ENCODE measurements at regions not wholly inside any gene's neighbourhood (a gene's known extent, or its start where the extent isn't known, plus 50 kb on each side); places are given as distances from the start of the nearest gene placed in this dataset.

- H3K36me3 ChIP-seq (ENCODE audit: low read length), result no peaks in the 10 kb centered on the region
- no peaks in the 10 kb centered on the region for H3K27me3 ChIP-seq (ENCODE audit: low read length)
- H3K9me2 ChIP-seq (replicated peaks; ENCODE audit: insufficient read depth, low read length), result no peaks in the 10 kb centered on the region
- H3K4me2 ChIP-seq (ENCODE audit: low read depth, low read length, poor library complexity, severe bottlenecking), result no peak overlapping the region
- TF ChIP-seq CTCF (IDR thresholded peaks at IDR 0.05; ENCODE audit: insufficient read depth, low read length, poor library complexity, severe bottlenecking), result no peak
- TF ChIP-seq EZH2phosphoT487 (conservative IDR thresholded peaks at IDR 0.05; ENCODE audit: low read length), result no peak
- H4K20me1 ChIP-seq (ENCODE audit: low read depth, low read length), result no peaks in the 10 kb centered on the region
- H3F3A ChIP-seq (ENCODE audit: insufficient read depth), result no peaks in the 10 kb centered on the region
- H3K9me3 ChIP-seq (ENCODE audit: insufficient read depth, low read length), result no peaks in the 10 kb centered on the region; the same call in 1 of the 2 replicates
- no peaks in the 10 kb centered on the region for H3K79me2 ChIP-seq (ENCODE audit: insufficient read depth, low read length)
- H3K27ac ChIP-seq (ENCODE audit: low read depth, low read length), result no peak overlapping the region
- no peak overlapping the region for H3K4me3 ChIP-seq (ENCODE audit: insufficient read depth, low read length, poor library complexity, severe bottlenecking)
- H2AFZ ChIP-seq (ENCODE audit: low read depth, low read length, severe bottlenecking), result no peak overlapping the region
- no peak overlapping the region for H3K9ac ChIP-seq (ENCODE audit: low read length)
Measured at GRCh38 chr6:170053966-170054661, 236.8 kb downstream of the DLL1 start.

- Histone ChIP-seq H3K9ac (ENCODE audit: low read length) (no peak overlapping the region), H2AFZ (ENCODE audit: low read depth, low read length, severe bottlenecking) (no peak overlapping the region), H3K79me2 (ENCODE audit: insufficient read depth, low read length) (no peaks in the 10 kb centered on the region), H4K20me1 (ENCODE audit: low read depth, low read length) (no peaks in the 10 kb centered on the region), H3K9me2 (replicated peaks; ENCODE audit: insufficient read depth, low read length) (no peaks in the 10 kb centered on the region), H3K36me3 (ENCODE audit: low read length) (no peaks in the 10 kb centered on the region), H3K27ac (ENCODE audit: low read depth, low read length) (no peak overlapping the region), H3K27me3 (ENCODE audit: low read length) (no peaks in the 10 kb centered on the region), H3F3A (ENCODE audit: insufficient read depth) (no peaks in the 10 kb centered on the region), H3K4me3 (ENCODE audit: insufficient read depth, low read length, poor library complexity, severe bottlenecking) (no peak overlapping the region), H3K9me3 (ENCODE audit: insufficient read depth, low read length) (no peaks in the 10 kb centered on the region; the same call in 1 of the 2 replicates), H3K4me2 (ENCODE audit: low read depth, low read length, poor library complexity, severe bottlenecking) (no peak overlapping the region)
- TF ChIP-seq CTCF (IDR thresholded peaks at IDR 0.05; ENCODE audit: insufficient read depth, low read length, poor library complexity, severe bottlenecking), result no peak
- TF ChIP-seq EZH2phosphoT487 (conservative IDR thresholded peaks at IDR 0.05; ENCODE audit: low read length), result no peak
Measured at GRCh38 chr6:170052991-170053821, 237.7 kb downstream of the DLL1 start.

DNA sequence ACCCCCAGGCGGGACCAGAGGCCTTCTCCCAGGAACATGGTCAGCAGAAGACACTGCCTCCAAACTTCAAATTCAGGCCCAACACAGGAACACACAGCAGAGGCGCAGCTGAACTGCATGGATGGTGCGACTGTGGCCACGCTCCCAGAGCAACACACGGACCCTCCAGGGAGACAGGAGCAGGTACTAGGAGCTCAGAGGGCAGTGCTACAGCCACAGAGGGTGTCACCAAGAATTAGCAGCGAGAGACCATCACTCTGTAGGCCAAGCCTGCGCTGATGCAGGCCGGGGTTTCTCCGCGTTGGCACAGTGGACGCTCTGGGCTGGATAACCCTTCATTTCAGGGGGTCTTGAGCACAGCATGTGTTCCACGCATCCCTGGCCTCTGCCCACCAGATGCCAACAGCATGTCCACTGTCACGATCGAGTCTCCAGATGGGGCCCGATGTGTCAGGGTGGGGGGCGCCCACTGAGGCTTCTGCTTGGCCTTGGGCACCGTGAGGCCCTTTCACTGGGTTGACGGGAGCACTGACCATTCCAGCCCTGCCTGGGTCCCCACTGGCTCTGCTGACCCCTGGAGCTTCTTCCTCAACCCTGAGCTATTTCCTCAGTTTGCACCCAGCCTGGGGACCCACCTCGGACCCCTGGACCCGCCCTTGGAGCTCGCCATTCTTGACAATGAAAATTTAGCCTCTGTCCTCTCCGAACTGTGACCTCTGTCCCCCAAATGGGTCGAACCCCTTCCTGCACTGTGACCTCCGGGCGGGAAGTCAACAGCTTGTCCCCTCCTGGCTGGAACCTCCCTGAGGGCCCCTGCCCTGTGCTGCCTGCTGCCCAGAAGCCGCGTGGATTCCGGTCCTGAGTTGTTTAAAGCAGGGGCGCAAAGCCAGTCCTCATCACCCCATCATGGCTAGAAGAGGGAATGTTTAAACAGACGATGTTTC lies 239.4 kb downstream of the DLL1 start:
- TF ChIP-seq CTCF (IDR thresholded peaks at IDR 0.05; ENCODE audit: insufficient read depth, low read length, poor library complexity, severe bottlenecking) (no peak), EZH2phosphoT487 (conservative IDR thresholded peaks at IDR 0.05; ENCODE audit: low read length) (no peak)
- H3K4me3 ChIP-seq (ENCODE audit: insufficient read depth, low read length, poor library complexity, severe bottlenecking), result no peak overlapping the region
- H3K9ac ChIP-seq (ENCODE audit: low read length), result no peak overlapping the region
- no peaks in the 10 kb centered on the region for H3F3A ChIP-seq (ENCODE audit: insufficient read depth)
- H3K9me2 ChIP-seq (replicated peaks; ENCODE audit: insufficient read depth, low read length), result no peaks in the 10 kb centered on the region
- no peaks in the 10 kb centered on the region for H3K27me3 ChIP-seq (ENCODE audit: low read length)
- H3K27ac ChIP-seq (ENCODE audit: low read depth, low read length), result no peak overlapping the region
- no peaks in the 10 kb centered on the region for H3K36me3 ChIP-seq (ENCODE audit: low read length)
- H3K4me2 ChIP-seq (ENCODE audit: low read depth, low read length, poor library complexity, severe bottlenecking), result no peak overlapping the region
- no peaks in the 10 kb centered on the region for H4K20me1 ChIP-seq (ENCODE audit: low read depth, low read length)
- H2AFZ ChIP-seq (ENCODE audit: low read depth, low read length, severe bottlenecking), result no peak overlapping the region
- H3K9me3 ChIP-seq (ENCODE audit: insufficient read depth, low read length), result no peaks in the 10 kb centered on the region; the same call in 1 of the 2 replicates
- no peaks in the 10 kb centered on the region for H3K79me2 ChIP-seq (ENCODE audit: insufficient read depth, low read length)

Data from SU-DHL-6 (cell line).